ENCODE measurements at regions not wholly inside any gene's neighbourhood (a gene's known extent, or its start where the extent isn't known, plus 50 kb on each side); places are given as distances from the start of the nearest gene placed in this dataset.

- BruUV-seq (replicated peaks), result no TSS peak
- no peaks in the 10 kb centered on the region for H3K36me3 ChIP-seq (ENCODE audit: control insufficient read depth, insufficient read depth, low read length)
- ChIA-PET POLR2A (no interaction called here), CTCF (no interaction called here)
- H3K27me3 Mint-ChIP-seq (ENCODE audit: insufficient read depth, unreplicated experiment), result no peaks in the 10 kb centered on the region
- H3K36me3 Mint-ChIP-seq (ENCODE audit: insufficient read depth, unreplicated experiment), result no peaks in the 10 kb centered on the region
- peaks cover 17% of the 10 kb centered on the region for H3K4me1 ChIP-seq
- no peaks in the 10 kb centered on the region for H3K9me3 ChIP-seq
- H3K27ac Mint-ChIP-seq (ENCODE audit: unreplicated experiment), result no peak overlapping the region
- H3K4me3 ChIP-seq (ENCODE audit: low read depth, low read length), result no peak overlapping the region
- no peak overlapping the region for H3K4me3 Mint-ChIP-seq (ENCODE audit: unreplicated experiment)
- peaks cover 32% of the 10 kb centered on the region for H3K4me1 Mint-ChIP-seq (ENCODE audit: low read depth, unreplicated experiment)
- intact Hi-C loops (cut with micrococcal nuclease; ENCODE audit: unreplicated experiment), result no loop called here
- no peak for TF ChIP-seq CTCF (IDR thresholded peaks at IDR 0.05; ENCODE audit: insufficient read depth in 1 of 2, low read depth in 1 of 2, low read length in 1 of 2, severe bottlenecking in 1 of 2, unreplicated experiment in 1 of 2)
- DNase-seq, result no peak
- no peaks in the 10 kb centered on the region for H3K27me3 ChIP-seq (replicated peaks; ENCODE audit: control insufficient read depth, insufficient read depth, low read length)
- H3K9me3 Mint-ChIP-seq (ENCODE audit: unreplicated experiment), result no peaks in the 10 kb centered on the region
Measured at GRCh38 chr1:193312432-193312831, 126.0 kb upstream of the B3GALT2 start.

GRCh38 chr1:193311226-193311948 lies 125.0 kb upstream of the B3GALT2 start:
- intact Hi-C loops (cut with micrococcal nuclease; ENCODE audit: unreplicated experiment), result no loop called here
- Histone ChIP-seq H3K4me1 (peaks cover 17% of the 10 kb centered on the region), H3K27me3 (replicated peaks; ENCODE audit: control insufficient read depth, insufficient read depth, low read length) (no peaks in the 10 kb centered on the region), H3K4me3 (ENCODE audit: low read depth, low read length) (no peak overlapping the region), H3K36me3 (ENCODE audit: control insufficient read depth, insufficient read depth, low read length) (no peaks in the 10 kb centered on the region), H3K9me3 (peaks cover 3% of the 10 kb centered on the region; the same call in 1 of the 2 replicates)
- H3K27ac Mint-ChIP-seq (ENCODE audit: unreplicated experiment), result no peak overlapping the region
- no TSS peak for BruUV-seq (replicated peaks)
- CTCF ChIA-PET, result no interaction called here
- H3K4me3 Mint-ChIP-seq (ENCODE audit: unreplicated experiment), result no peak overlapping the region
- no peaks in the 10 kb centered on the region for H3K27me3 Mint-ChIP-seq (ENCODE audit: insufficient read depth, unreplicated experiment)
- peaks cover 32% of the 10 kb centered on the region for H3K4me1 Mint-ChIP-seq (ENCODE audit: low read depth, unreplicated experiment)
- no peaks in the 10 kb centered on the region for H3K36me3 Mint-ChIP-seq (ENCODE audit: insufficient read depth, unreplicated experiment)
- POLR2A ChIA-PET, result no interaction called here
- DNase-seq, result no peak
- TF ChIP-seq CTCF (IDR thresholded peaks at IDR 0.05; ENCODE audit: insufficient read depth in 1 of 2, low read depth in 1 of 2, low read length in 1 of 2, severe bottlenecking in 1 of 2, unreplicated experiment in 1 of 2), result no peak
- no peaks in the 10 kb centered on the region for H3K9me3 Mint-ChIP-seq (ENCODE audit: unreplicated experiment)

- Mint-ChIP-seq H3K4me1 (ENCODE audit: low read depth, unreplicated experiment) (peaks cover 32% of the 10 kb centered on the region), H3K27me3 (ENCODE audit: insufficient read depth, unreplicated experiment) (no peaks in the 10 kb centered on the region), H3K36me3 (ENCODE audit: insufficient read depth, unreplicated experiment) (no peaks in the 10 kb centered on the region), H3K27ac (ENCODE audit: unreplicated experiment) (peak overlapping the region; percentile 26), H3K9me3 (ENCODE audit: unreplicated experiment) (no peaks in the 10 kb centered on the region), H3K4me3 (ENCODE audit: unreplicated experiment) (peak overlapping the region; percentile 13)
- Histone ChIP-seq H3K9me3 (peaks cover 3% of the 10 kb centered on the region; the same call in 1 of the 2 replicates), H3K4me1 (peaks cover 17% of the 10 kb centered on the region), H3K36me3 (ENCODE audit: control insufficient read depth, insufficient read depth, low read length) (no peaks in the 10 kb centered on the region), H3K27me3 (replicated peaks; ENCODE audit: control insufficient read depth, insufficient read depth, low read length) (no peaks in the 10 kb centered on the region), H3K4me3 (ENCODE audit: low read depth, low read length) (no peak overlapping the region)
- POLR2A ChIA-PET, result interaction anchor here (0.6 kb wide), 1 partner anchor 190 kb away, joined by 3 read pairs; no protein-coding TSS in a partner anchor
- TF ChIP-seq CTCF (IDR thresholded peaks at IDR 0.05; ENCODE audit: insufficient read depth in 1 of 2, low read depth in 1 of 2, low read length in 1 of 2, severe bottlenecking in 1 of 2, unreplicated experiment in 1 of 2), result no peak
- peak in 1 of 2 experiments; percentile 32 for DNase-seq
- BruUV-seq (replicated peaks), result no TSS peak
- CTCF ChIA-PET, result no interaction called here
- intact Hi-C loops (cut with micrococcal nuclease; ENCODE audit: unreplicated experiment), result no loop called here
Measured at GRCh38 chr1:193310564-193310963, 124.2 kb upstream of the B3GALT2 start.
